Glutamatergic neuron (in vitro differentiated cells): ENCODE measurements at regions not wholly inside any gene's neighbourhood (a gene's known extent, or its start where the extent isn't known, plus 50 kb on each side); places are given as distances from the start of the nearest gene placed in this dataset.

ENCODE experiments used
- DNase-seq: peaks from one replicate; pipeline ENCODE4 v3.0.0; 2022
- H3K27ac Mint-ChIP-seq: one replicate; pipeline ENCODE4 v1.8.0; 2020; ENCODE audit warnings: mild to moderate bottlenecking, mixed read lengths, inconsistent platforms; ENCODE audit not compliant: unreplicated experiment
- H3K27me3 Mint-ChIP-seq: one replicate; pipeline ENCODE4 v1.8.0; 2020; ENCODE audit warnings: mild to moderate bottlenecking, moderate library complexity, mixed read lengths, inconsistent platforms; ENCODE audit not compliant: unreplicated experiment
- H3K36me3 Mint-ChIP-seq: one replicate; pipeline ENCODE4 v1.8.0; 2020; ENCODE audit warnings: mild to moderate bottlenecking, mixed read lengths, inconsistent platforms; ENCODE audit not compliant: unreplicated experiment
- H3K4me1 Mint-ChIP-seq: one replicate; pipeline ENCODE4 v1.8.0; 2020; ENCODE audit warnings: mild to moderate bottlenecking, low read depth, mixed read lengths, inconsistent platforms; ENCODE audit not compliant: unreplicated experiment
- H3K4me3 Mint-ChIP-seq: one replicate; pipeline ENCODE4 v1.8.0; 2020; ENCODE audit warnings: mild to moderate bottlenecking, mixed read lengths, inconsistent platforms; ENCODE audit not compliant: unreplicated experiment
- H3K9me3 Mint-ChIP-seq: one replicate; pipeline ENCODE4 v1.8.0; 2020; ENCODE audit warnings: mild to moderate bottlenecking, moderate library complexity, mixed read lengths, inconsistent platforms; ENCODE audit not compliant: unreplicated experiment
- TF ChIP-seq, protein P1 (sequence below): fragments of 200-600 bp; sonication (generic); IDR thresholded peaks from one replicate; pipeline ENCODE4 v1.5.0; 2021; ENCODE audit not compliant: partially characterized antibody, unreplicated experiment

DNA sequence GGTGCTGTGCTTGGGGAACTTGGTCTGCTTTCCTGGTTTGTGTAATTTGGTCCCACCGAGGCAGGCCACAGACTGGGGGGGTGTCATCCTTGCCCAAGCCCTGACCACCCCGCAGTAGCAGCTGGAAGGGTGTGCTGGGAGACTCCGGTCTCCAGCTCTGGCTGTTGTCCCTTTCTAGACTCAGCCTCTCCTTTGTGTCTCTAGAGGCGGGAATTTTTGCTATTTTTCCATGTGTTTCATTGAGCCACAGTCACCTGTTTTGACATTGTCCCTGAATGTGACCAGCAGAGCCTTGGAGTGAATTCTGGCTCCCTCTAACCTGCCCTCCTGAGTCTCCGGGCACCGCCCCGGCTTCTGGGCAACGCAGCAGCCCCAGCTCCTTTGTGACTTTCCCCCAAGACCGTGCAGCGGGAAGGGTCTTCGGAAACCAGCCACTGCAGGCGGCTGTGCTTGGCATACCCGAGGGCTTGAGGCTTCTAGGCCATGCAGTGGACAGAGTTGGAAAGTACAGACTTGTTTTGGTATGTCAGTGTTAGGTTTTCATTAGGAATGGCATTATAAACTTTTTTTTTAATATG, 98.6 kb downstream of the TNFAIP2 start:
- TF ChIP-seq, protein P1, sequence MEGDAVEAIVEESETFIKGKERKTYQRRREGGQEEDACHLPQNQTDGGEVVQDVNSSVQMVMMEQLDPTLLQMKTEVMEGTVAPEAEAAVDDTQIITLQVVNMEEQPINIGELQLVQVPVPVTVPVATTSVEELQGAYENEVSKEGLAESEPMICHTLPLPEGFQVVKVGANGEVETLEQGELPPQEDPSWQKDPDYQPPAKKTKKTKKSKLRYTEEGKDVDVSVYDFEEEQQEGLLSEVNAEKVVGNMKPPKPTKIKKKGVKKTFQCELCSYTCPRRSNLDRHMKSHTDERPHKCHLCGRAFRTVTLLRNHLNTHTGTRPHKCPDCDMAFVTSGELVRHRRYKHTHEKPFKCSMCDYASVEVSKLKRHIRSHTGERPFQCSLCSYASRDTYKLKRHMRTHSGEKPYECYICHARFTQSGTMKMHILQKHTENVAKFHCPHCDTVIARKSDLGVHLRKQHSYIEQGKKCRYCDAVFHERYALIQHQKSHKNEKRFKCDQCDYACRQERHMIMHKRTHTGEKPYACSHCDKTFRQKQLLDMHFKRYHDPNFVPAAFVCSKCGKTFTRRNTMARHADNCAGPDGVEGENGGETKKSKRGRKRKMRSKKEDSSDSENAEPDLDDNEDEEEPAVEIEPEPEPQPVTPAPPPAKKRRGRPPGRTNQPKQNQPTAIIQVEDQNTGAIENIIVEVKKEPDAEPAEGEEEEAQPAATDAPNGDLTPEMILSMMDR = no peak
- H3K27me3 Mint-ChIP-seq = peaks cover 17% of the 10 kb centered on the region
- H3K9me3 Mint-ChIP-seq = peaks cover 4% of the 10 kb centered on the region
- DNase-seq = no peak
- H3K4me3 Mint-ChIP-seq = no peak overlapping the region
- H3K27ac Mint-ChIP-seq = no peak overlapping the region
- H3K36me3 Mint-ChIP-seq = peaks cover 5% of the 10 kb centered on the region
- no peaks in the 10 kb centered on the region for H3K4me1 Mint-ChIP-seq

DNA sequence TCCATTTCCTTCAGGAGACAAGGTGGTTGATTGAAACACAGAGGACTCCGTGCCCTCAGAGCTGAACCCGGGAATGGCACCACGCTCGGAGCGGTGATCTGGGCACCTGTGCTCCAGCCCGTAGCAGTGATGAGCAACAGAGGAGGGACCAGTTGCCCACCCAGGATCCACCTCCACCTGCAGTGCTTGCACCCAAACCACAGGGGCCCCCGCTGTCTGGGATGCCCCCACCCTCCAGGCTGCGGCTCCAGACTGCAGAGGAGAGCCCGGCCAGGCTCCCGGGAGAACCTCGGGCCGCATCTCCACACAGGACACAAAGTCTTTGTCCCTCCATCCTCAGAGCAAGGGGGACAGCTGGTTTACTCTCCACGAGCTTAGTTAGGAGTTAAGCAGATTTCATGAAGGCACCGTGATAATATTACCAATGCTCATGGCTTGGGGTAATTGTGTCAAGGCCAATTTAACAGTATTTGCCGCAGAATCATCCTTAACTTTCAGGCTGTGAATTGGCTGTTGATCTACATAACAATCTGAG, 100.6 kb downstream of the TNFAIP2 start:
- peaks cover 14% of the 10 kb centered on the region for H3K27me3 Mint-ChIP-seq
- DNase-seq = no peak
- H3K4me3 Mint-ChIP-seq = no peak overlapping the region
- peaks cover 4% of the 10 kb centered on the region for H3K9me3 Mint-ChIP-seq
- no peaks in the 10 kb centered on the region for H3K4me1 Mint-ChIP-seq
- no peaks in the 10 kb centered on the region for H3K36me3 Mint-ChIP-seq
- no peak overlapping the region for H3K27ac Mint-ChIP-seq
- TF ChIP-seq, protein P1 = no peak

DNA sequence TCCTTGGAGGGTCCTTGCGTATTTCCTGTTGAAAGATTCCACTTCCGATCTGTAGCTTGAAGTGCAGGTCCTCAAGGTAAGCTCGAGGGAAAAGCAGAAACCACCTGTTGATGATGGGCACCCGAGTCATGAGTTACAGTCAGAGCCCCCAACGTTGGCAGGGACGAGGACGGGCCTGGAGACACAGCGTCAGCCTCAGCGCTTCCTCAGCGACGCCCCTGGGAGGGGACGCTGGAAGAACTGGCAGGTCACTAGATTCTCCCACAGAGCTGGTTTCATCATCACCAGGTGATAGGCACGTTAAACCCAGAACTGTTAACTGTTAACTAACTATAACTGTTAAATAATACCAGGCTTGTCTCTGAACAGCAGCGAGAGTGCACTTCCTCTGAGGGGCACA, 101.8 kb downstream of the TNFAIP2 start:
- H3K9me3 Mint-ChIP-seq = peaks cover 4% of the 10 kb centered on the region
- no peaks in the 10 kb centered on the region for H3K4me1 Mint-ChIP-seq
- no peak for DNase-seq
- H3K27me3 Mint-ChIP-seq = peaks cover 4% of the 10 kb centered on the region
- no peak overlapping the region for H3K4me3 Mint-ChIP-seq
- no peaks in the 10 kb centered on the region for H3K36me3 Mint-ChIP-seq
- TF ChIP-seq, protein P1 = no peak
- H3K27ac Mint-ChIP-seq = no peak overlapping the region

DNA sequence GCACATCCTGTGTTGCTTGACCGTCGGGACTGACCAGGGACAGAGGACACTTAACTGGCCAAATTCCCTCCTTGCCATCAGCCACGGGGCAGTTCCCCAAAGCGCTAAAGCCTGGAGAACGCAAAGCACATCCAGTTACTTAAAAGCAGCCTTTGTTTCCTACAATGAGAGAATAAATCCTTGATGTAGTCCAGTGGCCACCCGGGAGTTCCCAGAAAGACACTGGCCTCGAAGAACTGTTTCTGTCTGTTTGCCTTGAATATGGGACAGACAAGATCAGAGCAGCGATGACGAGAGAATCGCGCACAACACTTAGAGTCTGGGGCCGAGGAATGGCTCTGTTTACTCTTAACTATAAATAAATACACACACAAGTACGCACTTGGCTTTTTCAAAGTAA, 102.2 kb downstream of the TNFAIP2 start:
- no peak overlapping the region for H3K4me3 Mint-ChIP-seq
- H3K36me3 Mint-ChIP-seq = no peaks in the 10 kb centered on the region
- no peak overlapping the region for H3K27ac Mint-ChIP-seq
- TF ChIP-seq, protein P1 = no peak
- DNase-seq = no peak
- H3K4me1 Mint-ChIP-seq = no peaks in the 10 kb centered on the region
- peaks cover 4% of the 10 kb centered on the region for H3K9me3 Mint-ChIP-seq
- peaks cover 4% of the 10 kb centered on the region for H3K27me3 Mint-ChIP-seq

DNA sequence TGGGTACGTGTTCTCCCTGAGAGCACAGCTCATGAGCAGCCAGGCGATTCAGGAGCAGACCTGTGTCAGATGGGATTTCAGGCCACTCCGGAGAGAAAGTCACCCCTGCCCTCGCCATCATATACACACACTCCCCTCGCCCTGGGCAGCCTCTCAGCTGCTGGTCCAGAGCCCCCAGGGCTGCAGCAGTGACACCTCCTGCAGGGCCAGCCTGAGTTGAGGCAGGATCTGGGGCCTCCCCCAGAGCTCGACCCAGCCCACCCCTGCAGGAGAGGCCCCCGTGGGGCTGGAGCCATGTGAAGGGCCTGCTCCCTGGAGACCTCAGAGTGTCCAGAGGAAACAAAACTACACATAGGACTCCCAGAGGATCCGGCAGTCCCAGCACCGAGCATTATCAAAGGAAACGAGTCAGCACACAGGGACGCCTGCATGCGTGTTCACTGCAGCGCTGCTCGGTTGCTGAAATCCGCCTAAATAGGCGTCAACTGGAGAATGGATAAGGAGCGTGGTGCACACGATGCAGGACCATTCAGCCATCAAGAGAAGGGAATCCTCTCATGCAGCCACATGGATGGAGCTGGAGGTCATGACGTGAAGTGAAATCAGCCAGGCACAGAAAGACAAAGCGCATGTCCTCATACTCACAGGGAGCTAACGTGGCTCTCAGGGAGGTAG, 104.0 kb downstream of the TNFAIP2 start:
- no peak overlapping the region for H3K4me3 Mint-ChIP-seq
- H3K4me1 Mint-ChIP-seq = no peaks in the 10 kb centered on the region
- no peaks in the 10 kb centered on the region for H3K27me3 Mint-ChIP-seq
- peaks cover 4% of the 10 kb centered on the region for H3K9me3 Mint-ChIP-seq
- TF ChIP-seq, protein P1 = no peak
- no peak for DNase-seq
- H3K36me3 Mint-ChIP-seq = no peaks in the 10 kb centered on the region
- no peak overlapping the region for H3K27ac Mint-ChIP-seq
